Left forelimb (tissue), 1 donor: ENCODE measurements at regions not wholly inside any gene's neighbourhood (a gene's known extent, or its start where the extent isn't known, plus 50 kb on each side); places are given as distances from the start of the nearest gene placed in this dataset.
"Not testable (repeated sequence)": the region's sequence is repeated elsewhere in the genome, so short reads cannot be mapped to it uniquely, and the experiment has no call there.

Source experiments
- DNase-seq: peaks from one replicate; pipeline ENCODE4 v3.0.0-alpha.2; 2018; ENCODE audit warnings: low spot score

DNA sequence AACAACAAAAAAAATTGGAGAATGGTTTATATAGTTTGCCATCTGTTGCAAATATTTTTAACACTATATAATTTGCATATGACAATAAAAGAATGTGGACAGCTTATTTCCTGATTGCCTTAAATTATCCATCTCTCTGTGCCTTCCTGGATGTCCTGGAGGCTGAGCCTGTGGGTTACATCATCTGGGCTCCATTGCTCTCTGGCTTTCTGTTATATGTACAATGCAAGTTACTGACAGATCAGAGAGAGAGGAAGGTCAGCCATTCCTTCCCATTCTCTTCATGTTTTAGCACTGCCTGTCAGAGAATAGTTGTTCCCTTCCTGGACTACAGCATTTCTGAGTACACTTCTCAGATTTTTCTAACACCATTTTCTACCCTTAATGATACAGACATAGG is 758.3 kb upstream of the PCDH20 start:
- no peak for DNase-seq

DNA sequence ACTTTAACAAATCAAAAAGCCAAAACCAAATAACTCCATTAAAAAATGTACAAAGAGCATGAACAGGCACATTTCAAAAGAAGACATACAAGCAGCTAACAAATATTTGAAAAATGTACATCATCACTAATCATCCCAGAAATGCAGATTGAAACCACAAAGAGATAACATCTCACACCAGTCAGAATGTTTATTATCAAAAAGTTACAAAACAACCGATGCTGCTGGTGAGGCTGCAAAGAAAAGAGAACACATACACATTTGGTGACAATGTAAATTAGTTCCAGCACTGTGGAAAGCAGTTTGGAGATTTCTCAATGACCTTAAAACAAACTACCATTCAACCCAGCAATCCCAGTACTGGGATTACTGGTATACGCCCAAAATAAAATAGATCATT is 756.0 kb upstream of the PCDH20 start:
- DNase-seq = no peak

DNA sequence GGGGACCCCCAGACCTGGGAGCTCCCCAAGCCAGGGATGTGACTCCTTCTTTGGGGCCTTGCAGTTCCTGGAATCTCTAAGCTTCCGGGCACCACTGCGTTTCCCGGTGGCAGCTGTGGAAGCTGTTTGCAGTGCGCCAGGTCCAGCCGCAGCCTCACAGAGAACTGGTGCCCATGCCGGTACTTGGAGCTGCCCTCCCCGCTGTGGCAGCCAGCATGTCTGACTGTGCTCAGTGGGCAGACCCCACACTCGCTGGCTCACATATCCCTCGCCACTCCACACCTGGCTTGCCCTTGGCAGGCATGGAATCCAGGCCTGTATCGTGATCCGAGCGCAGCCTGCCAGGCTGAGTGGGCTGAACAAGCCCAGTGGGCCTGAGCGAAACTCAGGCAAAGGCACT is 753.2 kb upstream of the PCDH20 start:
- DNase-seq = no peak

DNA sequence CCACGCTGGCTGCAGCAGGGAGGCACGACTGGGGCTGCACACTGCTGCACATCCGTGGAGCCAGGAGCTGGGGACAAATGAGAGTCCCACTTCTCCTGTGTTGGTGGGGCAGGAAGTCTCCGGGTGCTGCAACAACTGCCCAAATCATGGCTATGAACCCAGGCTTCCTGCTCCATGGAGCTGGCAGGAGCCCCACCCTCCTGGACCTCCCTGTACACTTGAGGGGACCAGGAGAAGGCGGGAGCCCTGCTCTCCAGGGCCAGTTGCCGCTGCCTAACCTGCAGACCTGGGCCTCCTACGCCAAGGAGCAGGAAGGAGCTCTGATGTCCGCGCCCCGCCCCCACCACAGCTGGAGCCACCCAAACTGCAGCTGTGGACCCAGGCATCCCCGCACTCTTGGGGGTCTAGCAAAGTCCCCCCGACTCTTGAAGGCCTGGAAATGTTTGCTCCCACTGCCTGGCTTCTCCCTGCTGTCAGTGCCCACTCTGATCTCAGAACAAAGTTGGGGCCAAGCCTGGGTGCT is 752.1 kb upstream of the PCDH20 start:
- no peak for DNase-seq

DNA sequence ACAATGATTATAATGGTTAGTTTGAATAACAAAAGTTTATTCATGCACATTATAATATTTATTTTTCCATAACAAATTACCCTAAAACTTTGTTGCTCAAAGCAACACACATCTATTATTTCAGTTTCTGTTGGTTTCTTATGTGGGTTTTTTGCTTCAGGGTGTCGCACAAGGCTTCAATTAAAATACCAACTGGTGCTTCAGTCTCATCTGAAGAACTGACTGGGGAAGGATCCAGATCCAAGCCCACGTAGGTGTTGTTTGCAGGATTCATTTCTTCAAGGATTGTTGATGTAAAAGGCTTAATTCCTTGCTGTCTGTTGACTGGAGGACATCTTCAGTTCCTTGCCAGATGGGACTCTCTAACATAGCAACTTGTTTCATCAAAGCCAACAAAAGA is 747.2 kb upstream of the PCDH20 start:
- no peak for DNase-seq

DNA sequence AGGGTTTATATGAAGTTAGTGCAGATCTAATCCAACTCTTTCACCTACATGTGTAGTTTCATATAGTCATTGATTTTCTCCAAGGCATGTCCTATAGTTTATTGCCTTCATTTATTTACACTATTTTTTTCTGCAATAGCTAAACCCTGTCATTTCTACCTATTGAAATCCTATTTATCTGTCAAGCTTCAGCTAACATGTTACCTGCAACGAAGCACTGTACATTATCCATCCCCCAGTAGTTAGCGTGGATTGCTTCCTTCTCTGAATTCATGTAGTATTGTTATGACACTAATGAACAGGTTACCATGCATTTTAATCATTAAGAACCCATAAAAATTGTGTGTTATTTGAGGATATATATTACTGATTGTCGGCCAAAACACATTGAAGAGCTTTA is 742.9 kb upstream of the PCDH20 start:
- DNase-seq = no peak

DNA sequence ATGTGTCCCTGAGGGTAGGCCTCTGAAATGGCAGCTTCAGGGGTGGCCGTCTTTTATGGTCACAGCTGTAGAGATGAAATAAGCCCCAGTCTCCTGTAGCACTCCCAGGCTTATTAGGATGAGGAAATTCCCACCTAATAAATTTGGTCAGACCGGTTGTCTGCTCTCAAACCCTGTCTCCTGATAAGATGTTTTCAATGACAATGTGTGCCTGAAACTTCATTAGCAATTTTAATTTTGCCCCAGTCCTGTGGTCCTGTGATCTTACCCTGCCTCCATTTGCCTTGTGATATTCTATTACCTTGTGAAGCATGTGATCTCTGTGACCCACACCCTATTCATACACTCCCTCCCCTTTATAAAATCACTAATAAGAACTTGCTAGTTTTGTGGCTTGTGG is 736.1 kb upstream of the PCDH20 start:
- not testable (repeated sequence) for DNase-seq

DNA sequence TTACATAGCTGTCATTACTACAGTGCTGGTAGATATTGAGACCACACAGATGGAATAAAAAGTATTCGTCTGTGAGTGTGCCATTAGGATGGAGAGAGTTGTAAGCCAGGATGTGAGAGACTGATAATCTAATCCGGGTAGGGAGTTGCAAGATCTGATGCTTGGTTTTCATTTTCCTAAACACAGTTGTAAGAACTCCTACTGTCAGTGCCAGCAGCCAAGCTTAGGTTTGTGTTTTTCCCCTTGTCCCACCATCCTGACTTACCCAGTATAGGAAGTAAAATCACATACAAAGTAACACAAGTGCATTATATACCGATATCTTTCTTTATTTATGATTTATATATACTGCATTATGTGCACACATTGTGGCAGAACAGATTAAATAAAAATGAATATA is 726.4 kb upstream of the PCDH20 start:
- no peak for DNase-seq

DNA sequence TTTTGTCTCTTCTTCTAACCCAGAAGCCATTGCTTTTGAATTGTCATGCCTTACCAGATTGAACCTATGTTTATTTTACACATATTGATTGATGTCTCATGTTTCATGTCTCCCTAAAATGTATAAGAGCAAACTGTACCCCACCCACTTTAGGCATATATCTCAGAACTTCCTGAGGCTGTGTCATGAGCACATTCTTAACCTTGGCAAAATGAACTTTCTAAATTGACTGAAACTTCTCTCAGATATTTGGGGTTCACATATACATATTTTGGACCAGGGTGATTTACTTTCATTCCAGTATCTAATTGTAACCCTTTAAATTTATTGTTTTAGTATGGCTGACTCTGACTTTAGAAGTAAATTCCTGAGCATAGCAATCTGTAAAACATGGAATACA is 723.9 kb upstream of the PCDH20 start:
- no peak for DNase-seq

DNA sequence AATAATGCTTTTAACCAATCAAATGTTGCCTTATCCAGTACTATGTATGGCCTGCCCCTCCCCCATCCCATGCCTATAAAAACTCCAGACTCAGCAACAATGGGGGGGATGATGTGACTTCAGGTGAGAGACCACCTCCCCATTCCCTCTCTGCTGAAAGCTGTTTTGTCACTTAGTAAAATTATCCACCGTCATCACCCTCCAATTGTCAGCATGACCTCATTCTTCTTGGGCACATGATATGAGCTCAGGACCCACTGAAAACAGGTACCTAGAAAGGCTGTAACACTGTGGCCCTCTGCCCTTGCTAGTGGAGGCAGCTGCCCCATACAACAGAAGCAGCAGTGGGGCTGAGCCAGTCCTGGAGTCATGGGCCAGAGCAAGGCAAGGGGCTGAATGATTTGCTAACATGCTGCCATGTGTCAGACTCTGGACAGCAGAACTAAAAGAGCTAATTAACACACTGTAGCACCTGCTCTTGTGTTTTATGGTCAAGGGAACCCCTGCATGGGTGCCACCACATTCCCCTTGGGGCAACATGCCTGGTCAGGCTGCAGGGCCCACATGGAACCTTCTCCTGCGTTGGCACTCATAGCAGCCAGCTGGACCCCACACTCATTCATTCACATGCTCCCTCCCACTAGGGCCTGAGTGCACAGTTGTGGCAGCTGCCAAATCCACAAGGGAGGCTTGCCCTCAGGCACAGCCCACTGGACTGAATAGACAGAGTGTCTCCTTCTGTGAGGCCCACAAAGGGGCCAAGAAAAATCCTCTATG is 722.2 kb upstream of the PCDH20 start:
- no peak for DNase-seq

DNA sequence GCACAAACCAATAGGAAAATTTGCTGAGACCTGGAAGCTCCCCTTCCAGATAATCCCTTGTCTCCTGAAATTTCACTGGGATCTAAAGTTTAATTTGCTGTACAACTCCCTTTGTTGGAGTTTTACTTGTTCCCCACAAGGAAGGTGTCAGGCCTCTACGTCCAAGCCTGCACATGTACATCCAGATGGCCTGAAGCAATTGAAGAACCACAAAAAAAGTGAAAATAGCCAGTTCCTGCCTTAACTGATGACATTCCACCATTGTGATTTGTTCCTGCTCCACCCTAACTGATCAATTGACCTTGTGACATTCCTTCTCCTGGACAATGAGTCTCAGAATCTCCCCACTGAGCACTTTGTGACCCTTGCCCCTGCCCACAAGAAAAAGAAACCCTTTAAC is 716.0 kb upstream of the PCDH20 start:
- DNase-seq = no peak

DNA sequence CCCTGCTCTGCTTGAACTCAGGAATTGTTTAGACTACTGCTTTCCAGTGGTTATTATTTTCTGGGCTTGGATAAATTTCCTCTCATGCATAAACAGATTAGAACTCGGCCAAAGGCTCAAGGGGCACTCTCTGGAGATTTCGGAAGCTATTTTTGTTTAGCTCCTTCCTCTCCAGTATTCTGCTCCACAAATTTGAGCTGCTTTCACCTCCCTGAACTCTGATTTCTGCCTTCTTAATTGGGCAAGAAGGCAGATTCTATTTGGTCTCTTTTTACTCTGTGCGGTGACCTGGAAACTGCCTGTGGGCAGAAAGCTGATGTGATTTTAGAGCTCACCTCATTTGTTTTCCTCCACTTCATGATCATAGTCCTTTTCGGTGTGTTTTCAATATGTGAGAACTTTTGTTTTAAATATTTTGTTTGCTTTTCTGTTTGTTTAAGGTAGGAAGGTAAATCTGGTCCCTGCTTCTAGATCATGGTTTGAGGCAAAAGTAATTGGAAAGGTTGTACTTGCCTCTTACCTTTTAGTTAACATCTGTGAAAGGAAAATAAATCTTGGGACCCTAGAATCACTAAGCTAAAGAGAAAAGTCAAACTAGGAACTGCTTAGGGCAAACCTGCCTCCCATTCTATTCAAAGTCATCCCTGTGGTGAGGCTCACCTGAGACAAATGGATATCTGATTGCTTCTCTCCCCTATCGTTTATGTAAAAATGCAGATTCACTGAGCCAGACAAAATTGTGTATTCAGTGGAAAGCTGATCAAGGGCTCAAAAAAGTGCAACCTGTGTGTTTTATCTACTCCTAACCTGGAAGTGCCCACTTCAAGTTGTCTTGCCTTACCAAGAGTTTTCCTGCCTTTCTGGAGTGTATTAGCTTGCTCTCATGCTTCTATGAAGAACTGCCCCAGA is 714.7 kb upstream of the PCDH20 start:
- no peak for DNase-seq

DNA sequence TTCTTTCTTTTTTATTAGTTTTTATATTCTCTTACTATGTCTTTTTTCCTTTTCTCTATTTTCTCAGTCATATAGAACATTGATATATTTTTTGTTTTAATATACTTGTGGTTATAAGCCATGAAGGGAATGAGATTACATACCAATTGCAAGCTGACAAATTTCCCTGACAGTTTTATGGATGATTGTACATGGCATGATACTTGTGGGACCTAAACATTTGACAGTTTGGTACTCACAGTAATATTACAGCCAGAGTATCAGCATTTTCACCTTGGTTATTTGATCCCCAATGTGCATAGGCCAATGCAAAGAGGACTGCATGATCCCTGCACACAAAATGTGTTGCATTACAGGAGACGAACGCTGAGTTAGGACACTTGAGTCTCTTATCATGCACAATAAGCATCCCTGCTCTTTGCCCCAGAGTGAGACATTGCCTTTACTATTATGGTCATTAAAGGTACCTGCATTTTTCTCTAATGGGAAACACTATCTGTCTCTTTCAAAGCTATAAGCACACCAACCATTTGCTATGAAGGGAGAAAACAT is 713.4 kb upstream of the PCDH20 start:
- DNase-seq = no peak

DNA sequence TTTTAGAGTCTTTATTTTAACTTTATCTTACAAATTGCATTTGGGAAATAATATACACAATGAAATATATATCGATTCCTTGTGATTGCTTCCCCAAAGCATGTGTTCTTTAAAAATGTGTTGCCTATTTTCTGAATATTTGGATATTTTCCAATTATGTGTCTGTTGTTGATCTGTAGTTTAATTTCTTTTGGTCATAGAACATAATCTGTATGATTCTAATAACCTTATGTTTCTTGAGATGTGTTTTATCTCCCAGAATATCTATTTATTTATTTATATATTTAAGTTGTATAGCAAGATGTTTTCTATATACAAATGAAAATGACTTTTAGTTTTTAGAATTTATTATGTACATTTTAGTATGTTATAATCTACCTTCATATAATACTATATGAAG is 710.8 kb upstream of the PCDH20 start:
- DNase-seq = no peak

DNA sequence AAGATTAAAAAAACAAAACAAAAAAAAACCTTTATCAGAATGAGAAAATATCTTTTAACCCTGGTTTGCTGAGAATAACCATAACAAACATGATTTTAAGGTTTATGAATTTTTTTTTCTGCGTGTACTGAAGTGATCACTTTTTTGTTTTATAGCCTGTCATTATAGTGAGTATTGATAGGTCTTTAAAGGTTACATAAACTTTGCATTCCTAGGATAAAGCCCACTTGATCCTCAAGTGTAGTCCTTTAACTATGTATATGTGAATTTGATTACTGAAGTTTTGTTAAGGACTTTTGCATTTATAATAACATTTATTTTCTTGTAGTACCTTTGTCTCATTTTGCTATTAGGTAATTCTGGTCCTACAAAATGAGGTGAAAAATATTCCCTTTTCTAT is 709.8 kb upstream of the PCDH20 start:
- no peak for DNase-seq

DNA sequence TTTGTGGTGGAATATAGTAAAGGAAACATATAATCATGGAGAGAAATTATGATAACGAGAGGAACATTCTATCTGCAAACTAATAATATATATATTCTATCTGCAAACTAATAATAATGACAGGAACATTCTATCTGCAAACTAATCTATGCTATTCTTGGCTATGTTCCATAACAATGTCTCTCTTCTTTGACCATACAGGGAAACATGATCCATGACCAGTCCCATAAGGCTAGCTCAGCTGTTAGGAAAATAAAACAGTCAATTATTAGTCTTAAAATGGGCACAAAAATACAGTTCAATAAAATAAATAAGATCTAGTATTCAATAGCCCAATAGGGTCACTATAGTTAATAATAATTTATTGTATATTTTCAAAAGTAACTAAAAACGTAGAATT is 707.8 kb upstream of the PCDH20 start:
- DNase-seq = no peak

DNA sequence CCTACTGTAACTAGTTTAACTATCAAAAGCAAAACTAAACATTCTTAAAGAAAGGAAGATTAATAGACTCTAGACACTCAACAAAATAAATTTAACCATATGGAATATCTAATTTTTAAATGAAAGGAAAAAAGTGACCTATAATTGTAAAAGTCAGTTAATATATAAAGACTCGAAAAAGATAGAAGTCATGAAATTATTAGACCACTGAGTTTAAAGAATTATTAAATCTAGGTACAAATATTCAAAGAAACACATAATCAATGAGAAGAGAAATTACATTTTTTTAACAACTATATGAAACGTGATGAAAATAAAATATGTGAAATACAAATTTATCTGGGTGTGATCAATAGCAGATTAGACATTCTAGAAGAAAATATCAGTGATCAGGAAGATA is 706.8 kb upstream of the PCDH20 start:
- DNase-seq = no peak

DNA sequence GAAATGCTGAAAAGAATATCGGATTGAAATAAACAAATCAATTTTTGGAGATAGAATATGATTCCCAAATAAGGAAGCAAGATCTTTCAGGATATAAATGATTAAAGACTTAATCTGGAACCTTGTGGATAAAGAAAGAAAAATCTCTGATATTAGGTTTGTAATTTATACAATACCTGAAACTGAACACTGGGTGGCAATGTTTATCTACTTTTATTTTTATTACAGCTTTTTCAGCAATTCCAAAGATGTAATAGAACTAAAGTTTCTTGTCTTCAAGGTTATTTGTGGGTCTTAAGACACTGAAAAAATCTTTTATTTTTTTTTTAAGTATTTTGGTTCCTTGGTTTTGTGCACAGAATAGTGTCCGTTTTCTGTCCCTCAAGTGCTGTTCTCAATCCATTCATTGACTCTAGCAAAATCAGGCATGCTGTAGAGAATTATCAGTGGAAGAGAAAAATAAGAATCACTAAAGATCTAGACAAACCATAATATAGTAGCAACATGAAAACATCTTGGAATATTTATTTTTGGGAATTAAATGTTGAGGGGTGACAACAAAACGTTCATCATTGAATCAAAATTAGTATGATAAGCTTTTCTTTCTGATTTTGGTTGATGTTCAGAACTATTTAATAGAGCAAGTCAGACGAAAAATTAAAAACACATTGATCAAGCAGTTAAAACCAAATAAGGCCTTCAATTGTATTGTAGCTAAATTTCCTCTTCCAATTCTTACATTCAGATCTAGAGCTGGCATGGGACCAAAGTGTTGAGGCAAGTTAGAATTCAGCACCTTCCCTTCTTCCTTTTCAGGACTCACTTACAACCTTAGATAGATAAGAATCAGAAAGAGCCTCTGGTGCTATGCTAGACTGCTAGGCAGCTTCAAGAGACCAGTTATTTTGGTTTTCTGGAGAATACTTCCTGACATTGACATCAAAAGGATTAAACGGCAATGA is 704.4 kb upstream of the PCDH20 start:
- no peak for DNase-seq

DNA sequence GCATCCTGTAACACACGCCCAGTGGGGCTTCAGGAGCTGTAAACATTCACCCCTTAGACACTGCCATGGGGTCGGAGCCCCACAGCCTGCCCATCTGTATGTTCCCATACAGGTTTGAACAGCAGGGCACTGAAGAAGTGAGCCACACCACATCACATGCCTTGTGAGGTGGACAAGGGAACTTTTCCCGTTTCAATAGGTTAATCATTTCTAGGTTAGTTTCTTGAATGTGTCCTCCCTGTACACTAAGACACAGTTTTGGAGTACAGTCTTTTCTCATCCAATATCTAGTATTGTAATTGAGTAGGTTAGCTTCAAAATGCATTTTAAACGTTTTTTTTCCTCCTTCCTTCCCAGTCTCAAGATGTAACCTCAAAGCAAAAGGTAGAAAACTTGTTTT is 700.2 kb upstream of the PCDH20 start:
- DNase-seq = no peak

DNA sequence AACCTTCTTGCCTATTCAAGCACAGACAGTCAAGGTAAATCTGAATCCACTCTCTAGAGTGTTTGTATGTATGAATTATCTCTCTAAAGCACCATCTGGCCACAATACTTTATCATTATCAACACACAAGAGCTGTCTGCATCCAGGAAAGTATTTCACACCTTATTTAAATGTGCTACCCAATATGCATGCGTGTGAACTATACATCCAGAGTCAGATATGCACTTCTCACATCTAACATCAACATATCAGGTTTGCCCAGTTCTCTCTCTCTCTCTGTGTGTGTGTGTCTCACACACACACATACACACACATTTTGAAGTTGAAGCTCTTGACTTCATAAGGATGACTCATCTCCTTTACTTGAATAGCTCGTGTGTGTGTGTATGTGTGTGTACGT is 697.5 kb upstream of the PCDH20 start:
- DNase-seq = no peak

DNA sequence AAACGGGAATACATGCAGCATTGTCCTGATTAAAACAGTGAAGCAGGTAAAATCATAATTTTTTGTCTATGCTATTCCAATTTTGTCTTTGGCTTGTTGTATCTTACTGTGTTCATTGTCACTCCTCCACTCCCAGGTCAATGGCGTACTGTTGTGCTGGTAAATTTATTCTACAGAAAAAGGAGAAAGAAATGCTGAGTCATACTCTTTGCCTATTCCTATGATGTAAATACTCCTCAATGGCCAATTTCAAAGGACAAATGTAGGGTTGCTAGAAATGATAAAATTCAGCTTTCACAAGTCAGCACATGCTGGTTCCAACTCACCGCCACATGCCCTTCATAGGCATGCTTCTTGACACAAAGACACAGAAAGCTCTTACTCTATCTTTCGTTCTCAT is 694.4 kb upstream of the PCDH20 start:
- DNase-seq = no peak

DNA sequence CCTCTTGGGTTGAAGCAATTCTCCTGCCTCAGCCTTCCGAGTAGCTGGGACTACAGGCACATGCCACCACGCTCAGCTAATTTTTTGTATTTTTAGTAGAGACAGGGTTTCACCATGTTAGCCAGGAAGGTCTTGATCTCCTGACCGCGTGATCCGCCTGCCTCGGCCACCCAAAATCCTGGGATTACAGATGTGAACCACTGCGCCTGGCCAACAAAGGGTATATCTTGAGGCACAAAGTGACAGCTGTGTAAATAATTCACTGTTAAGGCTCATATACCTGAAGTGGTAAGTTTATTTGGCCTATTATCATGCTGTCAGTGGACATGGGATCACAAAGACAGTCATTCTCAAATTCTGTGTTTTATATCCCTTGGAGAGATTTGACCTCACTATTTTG is 688.5 kb upstream of the PCDH20 start:
- DNase-seq = not testable (repeated sequence)
